Mucosa of rectum (tissue), 2 donors: ENCODE measurements at regions not wholly inside any gene's neighbourhood (a gene's known extent, or its start where the extent isn't known, plus 50 kb on each side); places are given as distances from the start of the nearest gene placed in this dataset.

Source experiments
- H3K27ac ChIP-seq, 2 donors: one replicate each; pipeline ENCODE4 v1.7.0; 2013; ENCODE audit warnings: inconsistent platforms in 2 of 2, low read depth in 2 of 2, low read length in 2 of 2
- H3K27me3 ChIP-seq, 2 donors: one replicate each; pipeline ENCODE4 v1.7.0; 2013; ENCODE audit warnings: low read length in 2 of 2; ENCODE audit not compliant: control insufficient read depth in 2 of 2, insufficient read depth in 2 of 2
- H3K36me3 ChIP-seq, 2 donors: one replicate each; pipeline ENCODE4 v1.7.0; 2013; ENCODE audit warnings: low read length in 2 of 2; ENCODE audit not compliant: control insufficient read depth in 2 of 2, insufficient read depth in 2 of 2
- H3K4me1 ChIP-seq, 2 donors: one replicate each; pipeline ENCODE4 v1.7.0; 2013; ENCODE audit warnings: low read length in 2 of 2, mild to moderate bottlenecking in 1 of 2; ENCODE audit not compliant: control insufficient read depth in 2 of 2, insufficient read depth in 2 of 2
- H3K4me3 ChIP-seq, 2 donors: one replicate each; pipeline ENCODE4 v1.7.0; 2013; ENCODE audit warnings: low read length in 2 of 2
- H3K9ac ChIP-seq, 2 donors: one replicate each; pipeline ENCODE4 v1.7.0; 2013; ENCODE audit warnings: low read length in 2 of 2, low read depth in 1 of 2, mild to moderate bottlenecking in 1 of 2
- H3K9me3 ChIP-seq, 2 donors: one replicate each; pipeline ENCODE4 v1.7.0; 2013; ENCODE audit warnings: low read length in 2 of 2; ENCODE audit not compliant: control insufficient read depth in 2 of 2
- donor health status: healthy.
- donor health status: Normal muscosa, but diverticular disease.

DNA sequence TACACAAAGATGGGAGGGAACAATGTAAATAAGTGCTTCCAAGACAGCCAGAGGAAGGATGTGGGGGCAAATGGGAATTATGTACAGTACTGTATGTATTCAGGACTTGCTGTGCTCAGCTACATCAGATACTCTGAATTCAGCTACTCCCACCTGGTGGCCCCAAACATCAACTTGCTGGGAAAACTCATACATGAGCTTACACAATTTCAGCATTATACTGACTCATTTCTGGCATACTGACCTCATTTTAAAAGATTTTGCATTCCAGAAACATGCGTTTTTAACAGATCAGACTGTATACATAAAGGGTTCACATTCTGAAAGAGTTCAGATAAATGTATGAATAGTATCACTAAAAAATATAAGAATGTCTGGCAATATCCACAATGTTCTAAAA lies 59.7 kb downstream of the GPX5 start:
- no peak overlapping the region for H3K4me3 ChIP-seq
- no peaks in the 10 kb centered on the region for H3K9me3 ChIP-seq
- H3K27ac ChIP-seq, result no peak overlapping the region
- H3K27me3 ChIP-seq, result peaks cover 9 to 18% of the 10 kb centered on the region in 2 donors
- H3K9ac ChIP-seq, result no peak overlapping the region
- no peaks in the 10 kb centered on the region for H3K36me3 ChIP-seq
- H3K4me1 ChIP-seq, result peaks cover 3 to 4% of the 10 kb centered on the region in 2 donors

DNA sequence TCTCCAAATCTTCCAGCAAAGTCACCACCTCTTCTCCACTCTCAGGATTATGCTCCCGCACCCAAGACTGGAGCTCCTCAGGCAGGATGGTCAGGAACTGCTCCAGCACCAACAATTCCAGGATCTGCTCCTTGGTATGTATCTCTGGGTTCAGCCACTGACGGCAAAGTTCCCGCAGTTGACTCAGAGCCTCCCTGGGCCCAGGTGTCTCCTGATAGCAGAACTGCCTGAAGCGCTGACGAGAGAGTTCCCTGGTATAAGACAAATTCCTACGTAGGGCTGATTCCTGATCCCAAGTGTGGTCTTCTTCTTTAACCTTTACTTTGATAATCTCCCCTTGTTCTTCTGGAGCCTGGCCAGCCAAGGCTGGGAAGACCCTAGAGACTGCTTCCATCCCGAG lies 60.6 kb downstream of the GPX5 start:
- Histone ChIP-seq H3K27me3 (peaks cover 15 to 23% of the 10 kb centered on the region in 2 donors), H3K9ac (no peak overlapping the region), H3K9me3 (no peaks in the 10 kb centered on the region), H3K36me3 (no peaks in the 10 kb centered on the region), H3K4me1 (peaks cover 3 to 4% of the 10 kb centered on the region in 2 donors), H3K27ac (no peak overlapping the region), H3K4me3 (peak overlapping the region; percentile 77 to 90)

- Histone ChIP-seq H3K27me3 (peaks cover 16 to 29% of the 10 kb centered on the region in 2 donors), H3K4me1 (peaks cover 3 to 4% of the 10 kb centered on the region in 2 donors), H3K27ac (no peak overlapping the region), H3K9ac (peak overlapping the region; percentile 58 to 63), H3K4me3 (peak overlapping the region; percentile 77 to 90), H3K9me3 (no peaks in the 10 kb centered on the region), H3K36me3 (no peaks in the 10 kb centered on the region)
Observed at GRCh38 chr6:28586962-28587745, 61.5 kb downstream of the GPX5 start.

- Histone ChIP-seq H3K27me3 (peaks cover 16 to 29% of the 10 kb centered on the region in 2 donors), H3K27ac (no peak overlapping the region), H3K9me3 (no peaks in the 10 kb centered on the region), H3K4me1 (peaks cover 3 to 4% of the 10 kb centered on the region in 2 donors), H3K9ac (no peak overlapping the region), H3K36me3 (no peaks in the 10 kb centered on the region), H3K4me3 (peak overlapping the region; percentile 77 to 90)
Observed at GRCh38 chr6:28587746-28588075, 62.0 kb downstream of the GPX5 start.

DNA sequence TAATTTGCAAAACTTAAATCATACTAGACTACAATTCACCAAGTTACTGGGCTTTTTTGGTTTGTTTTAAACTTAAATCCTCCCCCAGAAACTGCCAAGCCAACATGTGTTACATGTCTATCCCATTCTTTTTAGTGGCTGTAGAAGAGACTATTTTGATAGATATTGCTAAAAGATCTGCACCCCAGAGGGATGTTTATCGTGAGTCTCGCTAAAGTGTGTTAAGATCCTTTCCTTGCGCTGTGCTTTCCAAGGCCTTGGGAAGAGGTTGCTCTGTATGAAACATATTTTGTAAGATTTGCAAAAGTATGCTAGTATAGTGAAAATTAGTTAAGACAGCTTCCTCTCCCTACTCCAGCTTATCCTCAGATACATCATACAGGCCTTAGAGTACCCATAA lies 63.0 kb downstream of the GPX5 start:
- Histone ChIP-seq H3K9ac (no peak overlapping the region), H3K4me3 (no peak overlapping the region), H3K27ac (no peak overlapping the region), H3K4me1 (peaks cover 3 to 4% of the 10 kb centered on the region in 2 donors), H3K27me3 (peaks cover 16 to 29% of the 10 kb centered on the region in 2 donors), H3K36me3 (no peaks in the 10 kb centered on the region), H3K9me3 (no peaks in the 10 kb centered on the region)

DNA sequence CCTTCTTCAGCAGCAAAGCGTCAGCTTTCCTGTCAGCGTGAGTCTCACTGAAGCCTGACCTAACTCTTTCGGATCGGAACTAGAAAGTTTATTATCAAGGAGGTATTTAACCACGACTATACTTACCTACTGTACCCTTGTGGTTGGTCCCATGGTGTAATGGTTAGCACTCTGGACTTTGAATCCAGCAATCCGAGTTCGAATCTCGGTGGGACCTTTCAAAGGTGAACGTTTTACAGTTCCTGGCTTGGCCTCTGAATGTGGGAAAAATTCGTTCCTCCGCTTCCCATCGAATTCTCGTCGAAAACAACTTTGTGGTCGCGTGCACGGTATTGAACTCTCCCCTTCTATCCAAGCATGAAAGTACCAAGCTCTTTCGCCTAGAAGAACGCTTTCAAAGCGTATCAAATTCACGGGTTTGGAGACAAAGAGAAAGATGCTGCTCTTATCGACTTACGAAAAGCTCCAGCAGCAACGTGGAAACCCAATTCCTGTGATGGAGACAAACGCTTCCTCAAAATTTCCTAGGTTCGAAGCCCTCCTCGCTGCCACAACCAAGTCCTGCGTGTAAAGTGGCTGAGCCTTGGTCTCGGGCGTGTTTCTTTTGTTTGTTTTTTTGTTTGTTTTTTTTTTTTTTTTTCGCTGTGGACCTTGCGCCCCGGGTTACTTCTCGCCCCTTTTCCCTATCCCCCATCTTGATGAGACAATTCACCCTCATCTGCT lies 63.7 kb downstream of the GPX5 start:
- H3K4me3 ChIP-seq, result peak overlapping the region in 1 of 2 donors; percentile 26
- no peak overlapping the region for H3K27ac ChIP-seq
- H3K9ac ChIP-seq, result no peak overlapping the region

DNA sequence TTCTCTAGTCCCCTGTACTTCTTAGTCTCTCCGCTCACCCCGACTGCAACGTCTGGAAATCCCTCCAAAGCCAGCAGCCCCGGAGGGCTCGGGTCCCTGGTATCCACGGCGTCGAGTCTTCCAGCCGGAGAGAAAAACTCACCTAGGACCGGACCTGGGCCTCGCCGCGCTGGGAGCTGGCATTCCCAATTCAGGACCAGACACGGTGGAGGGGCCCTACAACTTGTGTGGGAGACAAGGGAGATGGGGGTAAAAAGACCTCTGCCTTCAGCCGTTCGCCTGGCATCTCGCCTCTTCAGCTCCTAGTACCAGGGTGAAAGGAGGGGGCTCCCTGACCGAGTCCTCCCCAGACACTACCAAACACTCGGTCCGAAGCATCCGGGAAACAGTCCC lies 64.3 kb downstream of the GPX5 start:
- Histone ChIP-seq H3K9ac (no peak overlapping the region), H3K4me3 (no peak overlapping the region)

More for the DNA sequence above, 63.7 kb downstream of the GPX5 start:
- no peaks in the 10 kb centered on the region for H3K36me3 ChIP-seq
- peaks cover 16 to 29% of the 10 kb centered on the region in 2 donors for H3K27me3 ChIP-seq
- H3K4me1 ChIP-seq, result peaks cover 3 to 4% of the 10 kb centered on the region in 2 donors
- H3K9me3 ChIP-seq, result no peaks in the 10 kb centered on the region

DNA sequence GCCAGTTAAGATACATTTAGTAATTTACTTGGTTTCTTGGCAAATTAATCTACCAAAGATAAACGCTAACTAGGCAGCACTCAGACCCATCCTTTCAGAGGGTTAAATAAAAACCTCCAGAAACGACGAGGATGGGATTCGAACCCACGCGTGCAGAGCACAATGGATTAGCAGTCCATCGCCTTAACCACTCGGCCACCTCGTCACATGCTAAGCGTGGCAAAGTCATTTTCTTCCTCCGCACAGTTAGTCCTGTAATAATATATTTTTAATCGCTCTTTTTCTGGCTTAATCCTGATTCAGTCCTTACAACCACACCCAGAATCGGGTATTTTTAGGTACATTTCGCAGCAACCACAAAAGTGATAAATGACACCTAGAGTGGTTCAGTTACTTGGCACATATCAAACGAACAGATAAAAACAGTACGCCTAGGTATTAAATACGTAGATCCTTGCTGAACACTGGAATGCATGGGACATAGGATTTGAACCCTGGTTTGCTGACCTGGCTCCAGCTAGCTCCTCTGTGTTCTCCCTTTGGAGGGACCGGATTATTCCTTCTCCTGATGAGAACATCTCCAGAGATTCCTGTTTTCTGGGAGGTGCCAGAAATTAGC lies 71.6 kb downstream of the GPX5 start:
- Histone ChIP-seq H3K36me3 (no peaks in the 10 kb centered on the region), H3K9ac (no peak overlapping the region), H3K4me3 (no peak overlapping the region), H3K27me3 (peaks cover 2% of the 10 kb centered on the region in 2 donors), H3K4me1 (no peaks in the 10 kb centered on the region), H3K9me3 (no peaks in the 10 kb centered on the region), H3K27ac (no peak overlapping the region)

More for the DNA sequence above, 64.3 kb downstream of the GPX5 start:
- H3K27ac ChIP-seq, result no peak overlapping the region
- H3K4me1 ChIP-seq, result peaks cover 3 to 4% of the 10 kb centered on the region in 2 donors
- no peaks in the 10 kb centered on the region for H3K36me3 ChIP-seq
- H3K9me3 ChIP-seq, result no peaks in the 10 kb centered on the region
- H3K27me3 ChIP-seq, result peaks cover 16 to 29% of the 10 kb centered on the region in 2 donors

DNA sequence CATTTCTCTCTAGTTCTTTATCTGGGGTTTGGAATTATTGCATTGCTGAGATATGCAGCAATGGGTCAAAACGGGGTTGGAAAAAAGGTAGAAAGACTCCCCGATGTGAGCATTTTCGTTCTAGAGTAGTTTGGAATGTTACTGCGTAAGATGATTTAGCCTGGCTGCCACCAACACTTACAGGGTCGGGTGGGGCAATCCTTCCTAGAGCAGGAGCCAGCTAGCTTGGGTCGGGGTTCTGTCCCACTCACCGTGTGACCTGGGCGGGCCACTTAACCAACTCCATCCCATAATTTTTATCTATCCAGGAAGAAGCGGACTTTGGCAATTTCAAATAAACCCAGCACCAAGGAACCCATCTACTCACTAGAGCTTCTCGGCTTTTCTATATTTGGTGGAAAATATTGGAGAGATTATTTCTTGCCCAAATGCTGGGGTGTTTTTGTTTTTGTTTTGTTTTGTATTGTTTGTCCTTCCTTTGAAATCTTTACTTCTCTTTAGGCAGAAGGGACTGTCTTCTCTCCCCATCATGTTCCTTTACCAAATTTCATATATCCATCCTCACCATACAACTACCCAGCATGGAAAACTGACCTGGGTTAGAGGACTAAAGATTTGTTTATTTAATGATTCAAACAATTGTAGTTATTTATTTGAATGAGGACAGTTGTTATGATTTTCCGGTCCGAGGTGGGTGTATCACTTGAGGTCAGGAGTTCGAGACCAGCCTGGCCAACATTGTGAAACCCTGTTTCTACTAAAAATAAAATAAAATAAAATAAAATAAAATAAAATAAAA lies 72.4 kb downstream of the GPX5 start:
- H3K36me3 ChIP-seq, result no peaks in the 10 kb centered on the region
- H3K27ac ChIP-seq, result no peak overlapping the region
- H3K27me3 ChIP-seq, result peaks cover 2% of the 10 kb centered on the region in 2 donors
- no peaks in the 10 kb centered on the region for H3K9me3 ChIP-seq
- no peaks in the 10 kb centered on the region for H3K4me1 ChIP-seq
- H3K4me3 ChIP-seq, result no peak overlapping the region
- H3K9ac ChIP-seq, result no peak overlapping the region
